GM12873 (cell line): ENCODE measurements at regions not wholly inside any gene's neighbourhood (a gene's known extent, or its start where the extent isn't known, plus 50 kb on each side); places are given as distances from the start of the nearest gene placed in this dataset.

ENCODE experiments used
- CTCF ChIP-seq: IDR thresholded peaks from 2 replicates; pipeline ENCODE4 v1.5.1; 2012; ENCODE audit warnings: low read depth, mild to moderate bottlenecking, moderate library complexity, low read length, control low read depth; ENCODE audit not compliant: insufficient read depth; ENCODE audit errors: missing control alignments

- TF ChIP-seq CTCF: no peak
Measured at GRCh38 chrX:45630078-45630477, 429.4 kb upstream of the DIPK2B start.

- TF ChIP-seq CTCF: no peak
Measured at GRCh38 chrX:45628041-45628440, 427.4 kb upstream of the DIPK2B start.

GRCh38 chrX:45623266-45623665 lies 422.6 kb upstream of the DIPK2B start:
- TF ChIP-seq CTCF: no peak

- no peak for TF ChIP-seq CTCF
Measured at GRCh38 chrX:45622538-45622937, 421.9 kb upstream of the DIPK2B start.

GRCh38 chrX:45622042-45622423 lies 421.4 kb upstream of the DIPK2B start:
- no peak for TF ChIP-seq CTCF

GRCh38 chrX:45621376-45622041 lies 420.8 kb upstream of the DIPK2B start:
- no peak for TF ChIP-seq CTCF

- TF ChIP-seq CTCF: no peak
Measured at GRCh38 chrX:45619290-45619689, 418.6 kb upstream of the DIPK2B start.
